ENCODE measurements at regions not wholly inside any gene's neighbourhood (a gene's known extent, or its start where the extent isn't known, plus 50 kb on each side); places are given as distances from the start of the nearest gene placed in this dataset.
"Not testable (repeated sequence)": the region's sequence is repeated elsewhere in the genome, so short reads cannot be mapped to it uniquely, and the experiment has no call there.

- TF ChIP-seq CTCF (IDR thresholded peaks at IDR 0.05; ENCODE audit: borderline replicate concordance, extremely low read depth, insufficient read depth) = no peak
- FAIRE-seq (no peak), DNase-seq (no peak)
- Histone ChIP-seq H3K9ac (ENCODE audit: low read length in 3 of 3) (no peak overlapping the region), H3K27ac (ENCODE audit: low read depth in 2 of 2, low read length in 2 of 2) (no peak overlapping the region), H3K4me3 (ENCODE audit: low read length in 3 of 3) (no peak overlapping the region), H3K36me3 (ENCODE audit: control insufficient read depth in 2 of 3, insufficient read depth in 3 of 3, low read length in 3 of 3) (no peaks in the 10 kb centered on the region), H3K9me3 (ENCODE audit: control insufficient read depth in 2 of 3, insufficient read depth in 1 of 3, low read length in 3 of 3) (no peaks in the 10 kb centered on the region), H3K27me3 (ENCODE audit: control insufficient read depth, insufficient read depth, low read length) (no peaks in the 10 kb centered on the region), H3K4me1 (ENCODE audit: control insufficient read depth in 2 of 3, insufficient read depth in 2 of 3, low read depth in 1 of 3, low read length in 3 of 3) (no peaks in the 10 kb centered on the region)
- intact Hi-C loops (cut with DNase I) = no loop called here
Observed at GRCh38 chr10:130974166-130974565, 337.4 kb downstream of the TCERG1L start.

DNA sequence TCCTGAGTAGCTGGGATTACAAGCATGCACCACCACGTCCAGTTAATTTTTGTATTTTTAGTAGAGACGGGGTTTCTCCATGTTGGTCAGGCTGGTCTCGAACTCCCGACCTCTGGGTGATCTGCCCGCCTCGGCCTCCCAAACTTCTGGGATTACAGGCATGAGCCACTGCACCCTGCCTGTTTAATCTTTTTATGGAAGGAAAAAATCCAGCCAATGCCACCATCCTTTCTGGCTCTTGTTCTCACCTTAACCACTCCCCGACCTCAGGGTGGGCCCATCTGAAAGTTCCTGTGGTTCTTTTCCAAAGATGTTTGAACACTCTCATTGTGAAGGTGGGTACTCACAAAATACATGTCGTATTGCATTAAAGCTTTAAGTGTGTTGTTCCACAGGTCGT is 336.2 kb downstream of the TCERG1L start:
- H3K4me1 ChIP-seq (ENCODE audit: control insufficient read depth in 2 of 3, insufficient read depth in 2 of 3, low read depth in 1 of 3, low read length in 3 of 3); H3K27me3 ChIP-seq (ENCODE audit: control insufficient read depth, insufficient read depth, low read length); FAIRE-seq; H3K27ac ChIP-seq (ENCODE audit: low read depth in 2 of 2, low read length in 2 of 2); H3K4me3 ChIP-seq (ENCODE audit: low read length in 3 of 3); H3K36me3 ChIP-seq (ENCODE audit: control insufficient read depth in 2 of 3, insufficient read depth in 3 of 3, low read length in 3 of 3); H3K9ac ChIP-seq (ENCODE audit: low read length in 3 of 3); DNase-seq; H3K9me3 ChIP-seq (ENCODE audit: control insufficient read depth in 2 of 3, insufficient read depth in 1 of 3, low read length in 3 of 3); intact Hi-C loops (cut with DNase I): not testable (repeated sequence)

GRCh38 chr10:130982802-130983201 is 328.7 kb downstream of the TCERG1L start:
- intact Hi-C loops (cut with DNase I) = no loop called here

DNA sequence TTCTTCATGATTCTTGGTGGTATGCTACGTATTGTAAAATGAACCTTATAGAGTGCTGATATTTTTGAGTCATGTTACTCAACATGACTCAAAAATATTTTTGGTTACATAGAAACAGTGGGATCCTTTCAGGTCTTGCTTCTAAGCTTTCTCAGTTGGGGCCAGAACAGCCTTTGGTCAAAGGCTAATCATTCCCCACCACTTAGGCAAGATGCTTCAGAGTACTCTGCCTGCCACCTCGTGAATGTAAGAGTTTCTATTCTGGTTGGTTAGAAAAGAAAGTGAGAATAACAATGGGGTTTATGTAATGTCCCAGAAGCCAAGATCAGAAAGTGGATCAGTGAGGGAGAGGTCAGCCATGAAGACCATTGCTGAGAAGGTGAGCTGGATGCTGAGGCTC is 327.8 kb downstream of the TCERG1L start:
- no peaks in the 10 kb centered on the region for H3K36me3 ChIP-seq (ENCODE audit: control insufficient read depth in 2 of 3, insufficient read depth in 3 of 3, low read length in 3 of 3)
- H3K27ac ChIP-seq (ENCODE audit: low read depth in 2 of 2, low read length in 2 of 2) = no peak overlapping the region
- H3K4me1 ChIP-seq (ENCODE audit: control insufficient read depth in 2 of 3, insufficient read depth in 2 of 3, low read depth in 1 of 3, low read length in 3 of 3) = no peaks in the 10 kb centered on the region
- DNase-seq (no peak), FAIRE-seq (no peak)
- no peak overlapping the region for H3K9ac ChIP-seq (ENCODE audit: low read length in 3 of 3)
- H3K4me3 ChIP-seq (ENCODE audit: low read length in 3 of 3) = no peak overlapping the region
- no peaks in the 10 kb centered on the region for H3K27me3 ChIP-seq (ENCODE audit: control insufficient read depth, insufficient read depth, low read length)
- intact Hi-C loops (cut with DNase I) = no loop called here
- TF ChIP-seq CTCF (IDR thresholded peaks at IDR 0.05; ENCODE audit: borderline replicate concordance, extremely low read depth, insufficient read depth) = no peak
- H3K9me3 ChIP-seq (ENCODE audit: control insufficient read depth in 2 of 3, insufficient read depth in 1 of 3, low read length in 3 of 3) = no peaks in the 10 kb centered on the region

More at GRCh38 chr10:130982802-130983201, 328.7 kb downstream of the TCERG1L start:
- Histone ChIP-seq H3K4me3 (ENCODE audit: low read length in 3 of 3) (no peak overlapping the region), H3K9ac (ENCODE audit: low read length in 3 of 3) (no peak overlapping the region), H3K9me3 (ENCODE audit: control insufficient read depth in 2 of 3, insufficient read depth in 1 of 3, low read length in 3 of 3) (no peaks in the 10 kb centered on the region), H3K27me3 (ENCODE audit: control insufficient read depth, insufficient read depth, low read length) (no peaks in the 10 kb centered on the region), H3K36me3 (ENCODE audit: control insufficient read depth in 2 of 3, insufficient read depth in 3 of 3, low read length in 3 of 3) (no peaks in the 10 kb centered on the region), H3K27ac (ENCODE audit: low read depth in 2 of 2, low read length in 2 of 2) (no peak overlapping the region), H3K4me1 (ENCODE audit: control insufficient read depth in 2 of 3, insufficient read depth in 2 of 3, low read depth in 1 of 3, low read length in 3 of 3) (no peaks in the 10 kb centered on the region)
- no peak for TF ChIP-seq CTCF (IDR thresholded peaks at IDR 0.05; ENCODE audit: borderline replicate concordance, extremely low read depth, insufficient read depth)
- no peak for DNase-seq
- FAIRE-seq = no peak
